Vagina (tissue), 2 donors: ENCODE measurements at regions not wholly inside any gene's neighbourhood (a gene's known extent, or its start where the extent isn't known, plus 50 kb on each side); places are given as distances from the start of the nearest gene placed in this dataset.
"Not testable (repeated sequence)": the region's sequence is repeated elsewhere in the genome, so short reads cannot be mapped to it uniquely, and the experiment has no call there.

Experiments
- CTCF ChIP-seq, 3 experiments: fragments of 450-650 bp in 2 of 3; fragments of 200-600 bp in 1 of 3; sonication (generic) in 1 of 3; IDR thresholded peaks; one replicate each; pipeline ENCODE4 v1.5.1; 2017 to 2019; ENCODE audit warnings: antibody characterized with exemption in 3 of 3, mild to moderate bottlenecking in 2 of 3, moderate library complexity in 2 of 3
- POLR2AphosphoS5 ChIP-seq, 2 donors: sonication (generic); formaldehyde crosslinking; IDR thresholded peaks; one replicate each; pipeline ENCODE4 v1.9.0; 2017; ENCODE audit warnings: antibody characterized with exemption in 2 of 2, mild to moderate bottlenecking in 2 of 2, low read depth in 1 of 2; ENCODE audit not compliant: insufficient read depth in 1 of 2

GRCh38 chr12:84154439-84154990 is 758.1 kb downstream of the SLC6A15 start:
- TF ChIP-seq CTCF (IDR thresholded peaks at IDR 0.05); POLR2AphosphoS5 (IDR thresholded peaks at IDR 0.05; ENCODE audit: insufficient read depth in 1 of 2, low read depth in 1 of 2): not testable (repeated sequence)
